ENCODE measurements at regions not wholly inside any gene's neighbourhood (a gene's known extent, or its start where the extent isn't known, plus 50 kb on each side); places are given as distances from the start of the nearest gene placed in this dataset.

DNA sequence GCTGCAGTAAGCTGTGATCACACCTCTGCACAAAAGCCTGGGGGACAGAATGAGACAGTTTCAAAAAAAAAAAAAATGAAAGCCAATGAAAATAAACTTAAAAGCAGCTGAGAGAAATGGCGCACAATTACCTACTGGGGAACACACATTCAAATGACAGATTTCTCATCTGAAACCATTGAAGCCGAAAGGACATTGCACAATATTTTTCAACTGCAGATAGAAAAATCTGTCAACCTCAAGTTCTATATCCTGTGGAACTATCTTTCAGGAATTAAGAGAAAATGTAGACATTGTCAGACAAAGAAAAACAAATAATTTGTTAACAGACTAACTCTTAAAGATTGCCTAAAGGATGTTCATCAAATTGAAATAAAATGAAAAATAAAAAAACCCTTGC, 442.8 kb downstream of the MATN1 start:
- no peak for DNase-seq

DNA sequence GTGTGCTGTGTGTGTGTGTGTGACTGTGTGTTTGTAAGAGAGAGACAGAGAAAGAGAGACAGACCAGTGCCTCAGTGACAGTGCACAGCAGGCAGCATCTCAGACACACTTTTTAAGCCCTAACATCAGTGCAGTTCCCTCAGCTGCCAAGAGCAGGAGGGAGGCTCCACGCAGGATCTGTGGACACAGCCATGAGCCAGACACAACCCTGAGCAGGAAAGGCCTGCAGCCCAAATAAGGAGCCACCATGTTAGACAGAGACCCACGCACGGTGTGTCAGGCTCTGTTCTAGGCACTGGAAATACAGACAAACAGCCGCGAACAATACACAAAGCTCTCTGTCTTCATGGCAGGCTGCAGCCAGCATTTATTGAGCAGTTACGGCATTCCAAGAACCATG, 445.5 kb downstream of the MATN1 start:
- DNase-seq, result no peak

DNA sequence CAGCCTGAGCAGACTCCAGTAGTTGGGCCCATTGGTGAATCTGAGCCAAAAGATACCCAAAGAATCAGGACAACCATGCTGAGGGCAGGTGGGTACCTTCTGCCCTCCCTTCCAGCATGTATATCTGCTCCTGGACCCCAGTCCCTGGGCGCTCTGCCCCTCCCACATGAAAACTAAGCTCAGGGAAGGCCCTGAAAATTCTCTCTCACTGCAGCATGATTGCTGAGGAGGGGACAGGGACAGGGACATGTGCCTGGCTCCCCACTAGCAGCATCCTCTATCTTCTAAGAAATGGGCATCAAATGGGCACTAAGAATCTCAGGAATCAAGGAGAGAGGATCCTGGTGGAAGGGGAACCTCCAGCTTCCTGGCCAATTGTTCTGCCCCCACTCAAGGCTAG, 446.0 kb downstream of the MATN1 start:
- no peak for DNase-seq

DNA sequence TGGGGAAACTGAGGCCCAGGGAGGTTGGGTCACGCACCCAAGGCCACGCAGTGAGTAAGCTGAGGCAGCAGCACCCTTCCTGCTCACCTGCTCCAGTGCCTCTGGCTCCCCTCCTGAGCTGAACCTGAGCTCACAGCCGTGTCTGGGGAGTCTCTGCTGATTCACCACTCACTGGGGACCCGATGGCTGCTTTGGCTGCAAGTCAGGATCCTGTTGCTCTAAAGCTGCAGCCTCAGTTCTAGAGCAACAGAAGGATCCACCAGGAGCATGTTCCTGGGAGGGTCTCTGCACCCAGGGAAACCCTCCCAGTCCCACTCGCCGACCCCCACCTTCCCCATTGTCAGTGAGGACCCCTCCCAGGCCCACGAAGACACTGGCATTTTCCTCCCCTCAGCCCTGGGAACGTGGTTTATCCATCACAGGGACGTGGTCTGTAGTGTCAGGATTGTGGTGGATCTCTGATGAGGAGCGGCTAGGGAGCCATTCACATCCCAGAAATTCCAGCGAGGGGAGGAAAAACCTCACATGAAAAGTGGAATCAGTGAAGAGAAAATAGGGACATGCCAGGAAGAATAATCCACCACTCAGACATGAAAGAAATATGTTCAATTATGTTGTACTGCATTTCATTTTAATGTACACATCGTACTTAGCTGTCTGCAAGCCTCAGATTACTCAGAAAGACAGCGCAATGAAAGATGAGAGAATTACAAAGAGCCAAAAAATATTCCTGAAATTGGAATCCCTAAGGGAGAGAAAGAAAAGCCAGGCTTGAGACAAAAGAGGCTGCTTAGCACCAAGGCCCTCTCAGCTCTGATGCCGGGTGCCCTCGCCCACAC, 447.2 kb downstream of the MATN1 start:
- no peak for DNase-seq

DNA sequence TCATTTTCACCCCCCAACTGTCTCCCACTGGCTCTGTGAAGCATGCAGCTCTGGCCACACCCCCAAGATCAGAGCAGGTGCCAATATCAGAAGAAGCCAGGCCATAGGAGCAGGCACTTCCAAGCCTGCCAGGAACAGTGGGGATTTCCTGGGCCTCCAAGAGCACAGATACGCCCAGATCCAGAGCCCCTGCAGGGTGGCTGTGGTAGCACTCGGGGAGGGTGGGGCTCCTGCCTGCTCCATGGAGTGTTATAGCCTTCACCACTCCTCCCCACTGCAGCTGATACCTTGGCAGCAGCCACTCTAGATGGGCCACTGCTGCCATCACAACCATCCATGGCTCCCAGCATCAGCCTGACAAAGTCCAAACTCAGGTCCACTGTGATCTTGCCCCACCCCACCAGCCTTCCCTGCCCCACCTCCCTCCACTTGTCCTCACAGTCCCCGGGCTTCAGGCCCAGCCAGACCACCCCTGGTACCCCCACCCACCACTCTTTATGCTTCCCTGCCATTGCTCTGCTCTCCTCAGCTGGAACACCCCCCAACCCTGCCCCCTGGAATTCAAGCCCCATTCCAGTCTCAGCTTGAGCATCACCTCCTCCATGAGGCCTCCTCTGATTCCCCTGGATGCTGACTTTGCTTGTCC, 448.3 kb downstream of the MATN1 start:
- DNase-seq, result no peak

DNA sequence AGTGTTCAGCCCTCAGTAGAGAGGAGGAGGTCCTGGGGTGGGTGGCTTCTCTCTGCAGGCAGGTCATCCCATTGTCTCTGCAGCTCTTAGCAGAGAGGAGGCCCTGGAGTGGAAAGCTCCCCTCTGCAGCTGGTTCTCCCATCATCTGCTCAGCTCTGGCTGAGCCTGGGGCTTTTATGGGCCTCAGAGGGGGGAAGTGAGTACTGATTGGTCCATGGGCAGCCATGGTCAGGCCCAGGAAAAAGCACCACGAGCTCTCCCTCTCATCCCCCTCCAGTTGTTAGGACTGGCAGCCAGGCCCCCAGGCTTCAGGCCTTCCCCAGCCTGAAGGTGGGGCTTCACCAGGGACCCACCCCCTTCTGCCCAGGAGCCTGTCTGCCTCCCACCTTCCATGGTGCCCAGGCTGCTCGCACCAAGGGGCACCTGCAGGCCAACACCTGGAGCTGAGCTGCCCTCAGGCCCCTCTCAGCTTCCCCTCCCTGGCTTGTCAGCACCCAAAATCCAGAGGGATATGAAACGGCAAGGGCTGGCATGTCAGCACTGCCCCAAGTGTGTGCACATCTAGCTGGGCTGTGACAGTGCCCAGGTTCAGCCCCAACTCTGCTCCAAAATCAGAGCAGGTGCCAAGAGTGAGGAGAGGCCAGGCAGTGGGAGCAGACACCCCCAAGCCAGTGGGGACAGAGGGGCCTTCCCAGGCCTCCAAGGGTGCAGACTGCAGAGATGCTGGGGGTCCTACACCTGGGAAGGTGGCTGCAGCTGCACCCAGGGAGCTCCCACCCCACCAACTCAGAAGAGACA, 449.0 kb downstream of the MATN1 start:
- DNase-seq, result no peak

DNA sequence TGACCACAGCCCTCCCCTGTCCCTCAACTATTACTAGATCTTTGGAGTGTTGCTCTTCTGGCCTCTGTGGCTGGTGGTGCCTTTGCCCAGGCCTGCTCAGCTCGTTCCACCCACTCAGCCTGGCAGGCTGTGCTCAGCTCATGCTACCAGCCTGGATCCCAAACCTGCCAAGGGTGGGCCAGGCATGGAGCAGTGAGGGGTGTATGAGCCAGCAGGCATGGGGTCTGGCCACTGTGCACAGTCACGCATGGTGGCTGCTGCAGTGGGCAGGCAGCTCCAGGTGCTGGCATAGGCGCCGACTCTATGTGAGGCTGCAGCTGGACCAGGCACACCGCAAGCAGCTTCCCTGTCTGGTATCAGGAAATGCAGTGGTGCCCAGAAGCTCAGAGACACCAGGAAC, 449.9 kb downstream of the MATN1 start:
- DNase-seq, result no peak

DNA sequence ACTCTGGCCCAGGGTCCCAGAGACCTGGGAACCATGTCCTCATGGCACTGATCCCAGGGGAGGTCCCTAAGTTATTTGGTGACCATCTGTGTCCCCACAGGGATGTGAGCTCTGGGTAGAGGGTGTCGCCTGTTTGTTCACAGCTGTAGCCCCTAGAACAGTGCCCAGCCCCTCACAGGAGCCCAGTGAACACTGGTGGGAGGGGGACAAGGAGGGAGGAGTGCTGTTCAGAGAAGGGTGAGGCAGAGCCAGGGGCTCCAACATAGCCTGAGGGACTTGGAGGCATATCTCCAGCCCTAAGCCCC, 450.4 kb downstream of the MATN1 start:
- DNase-seq, result no peak

- DNase-seq, result no peak
Observed at GRCh38 chr1:30272277-30273020, 450.9 kb downstream of the MATN1 start.

- DNase-seq, result no peak
Observed at GRCh38 chr1:30271401-30272276, 451.7 kb downstream of the MATN1 start.

GRCh38 chr1:30270461-30270860, 452.9 kb downstream of the MATN1 start:
- no peak for DNase-seq

DNA sequence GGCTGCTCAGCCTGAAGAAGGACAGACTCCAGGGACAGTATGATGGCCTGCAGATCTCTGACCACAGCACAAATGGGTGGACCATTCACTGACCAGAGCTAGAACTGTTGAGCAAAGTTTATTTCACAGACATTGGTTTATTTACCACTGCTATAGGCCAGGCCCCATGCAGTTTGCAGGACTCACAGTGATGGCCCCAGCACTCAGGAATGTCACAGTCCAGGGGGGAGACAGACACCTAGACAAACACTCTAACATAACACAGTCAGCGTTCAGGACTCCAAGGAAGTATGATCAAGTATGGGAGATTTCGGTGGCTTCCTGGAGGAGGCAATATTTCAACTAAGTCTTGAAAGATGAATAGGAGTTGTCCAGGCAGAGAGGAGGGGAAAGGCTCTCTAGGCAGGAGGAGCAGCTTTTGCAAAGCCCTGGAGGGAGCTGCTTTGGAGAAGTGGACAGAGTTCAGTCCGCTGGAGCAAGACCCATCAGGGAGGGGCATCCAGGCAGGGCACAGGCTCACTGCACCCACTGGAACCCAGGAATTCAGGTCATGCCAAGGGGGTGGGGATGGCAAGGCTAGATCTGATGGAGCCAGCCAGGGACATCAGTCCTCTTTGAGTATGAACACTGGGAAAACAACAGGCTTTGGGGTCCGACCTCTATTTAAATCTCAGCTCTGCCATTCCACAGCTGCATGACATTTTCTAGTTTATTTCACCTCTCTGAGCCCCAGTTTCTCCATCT, 454.3 kb downstream of the MATN1 start:
- DNase-seq, result no peak

- no peak for DNase-seq
Observed at GRCh38 chr1:30267856-30268255, 455.5 kb downstream of the MATN1 start.

DNA sequence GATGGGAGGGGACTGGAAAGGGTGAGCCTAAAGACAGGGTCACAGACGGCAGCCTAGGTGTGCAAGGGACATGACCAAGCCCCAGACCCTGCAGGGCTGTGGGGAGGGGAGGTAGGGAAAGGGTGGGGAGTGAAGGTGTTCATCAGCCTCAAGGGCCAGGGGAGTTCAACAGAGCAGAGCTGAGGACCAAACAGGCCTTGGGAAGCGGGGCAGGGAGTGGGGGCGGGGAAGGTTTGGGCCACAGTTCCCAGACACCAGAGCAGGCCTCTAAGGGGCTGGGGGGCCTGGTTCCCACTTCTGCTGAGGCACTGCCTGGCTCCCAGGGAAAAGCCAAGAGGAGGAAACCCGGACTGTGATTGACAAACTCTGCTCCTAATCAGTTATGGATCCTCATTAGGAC, 456.3 kb downstream of the MATN1 start:
- DNase-seq, result no peak

- DNase-seq, result no peak
Observed at GRCh38 chr1:30265127-30266070, 458.0 kb downstream of the MATN1 start.

GRCh38 chr1:30264672-30265025, 458.7 kb downstream of the MATN1 start:
- no peak for DNase-seq

- no peak for DNase-seq
Observed at GRCh38 chr1:30263888-30264671, 459.3 kb downstream of the MATN1 start.

DNA sequence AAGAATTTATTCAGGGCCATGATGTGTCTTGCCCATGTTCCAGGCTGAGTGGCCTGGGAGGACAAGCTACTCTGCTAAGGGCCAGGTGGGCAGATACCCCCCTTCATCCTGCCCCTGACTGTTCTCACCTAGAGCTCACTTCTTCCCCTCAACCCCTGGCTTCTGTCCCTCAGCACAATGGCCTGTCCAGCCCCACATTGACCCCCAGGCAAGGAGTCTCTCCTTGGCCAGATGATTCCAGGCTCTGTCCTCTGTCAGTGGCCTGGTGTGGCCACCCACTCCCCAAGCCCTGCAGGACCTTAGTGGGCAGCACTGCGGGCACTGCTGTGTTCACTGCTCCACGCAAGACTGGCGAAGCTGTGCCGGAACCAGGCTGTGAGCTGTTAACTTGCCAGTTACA, 460.0 kb downstream of the MATN1 start:
- DNase-seq, result no peak

DNA sequence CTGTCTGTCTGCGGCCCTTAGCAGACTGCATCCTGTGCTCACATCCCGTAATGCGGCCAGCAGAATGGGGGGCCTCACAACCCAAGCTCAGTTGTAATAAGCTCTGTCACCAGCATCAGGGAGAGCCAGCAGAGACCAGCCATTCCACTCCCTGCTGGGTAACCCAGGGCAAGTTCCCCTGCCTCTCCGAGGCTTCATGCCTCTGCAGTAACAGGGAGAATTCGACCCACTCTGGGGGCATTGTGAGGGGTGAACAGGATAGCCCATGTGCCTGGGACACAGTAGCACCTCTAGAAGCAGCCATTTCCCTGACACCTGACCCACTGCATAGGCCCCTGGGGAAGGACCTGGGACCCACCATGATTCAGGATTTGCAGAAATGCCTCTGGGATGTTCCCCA, 461.2 kb downstream of the MATN1 start:
- DNase-seq, result no peak

DNA sequence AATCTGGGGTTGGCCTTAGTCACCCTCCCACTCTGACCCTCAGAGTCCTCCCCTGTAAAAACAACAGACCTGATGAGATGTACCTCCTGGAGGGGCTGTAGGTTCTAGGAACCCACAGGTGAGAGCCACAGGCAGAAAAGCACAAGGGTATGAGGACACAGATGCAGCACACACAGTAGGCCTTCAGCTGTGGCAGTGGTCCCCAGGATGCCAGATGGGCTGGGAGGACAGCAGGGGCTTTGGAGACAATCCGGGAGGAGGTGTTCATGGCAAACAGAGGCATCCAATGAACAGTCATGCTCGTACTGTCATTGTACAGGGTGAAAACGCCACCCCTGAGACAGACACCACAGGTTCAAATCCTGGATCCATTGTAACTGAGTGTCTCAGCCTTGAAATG, 463.1 kb downstream of the MATN1 start:
- DNase-seq, result no peak

All from fibroblast of skin of right quadriceps (primary cell).